IPS-15b (cell line): ENCODE measurements at regions not wholly inside any gene's neighbourhood (a gene's known extent, or its start where the extent isn't known, plus 50 kb on each side); places are given as distances from the start of the nearest gene placed in this dataset.

Experiments
- H3K27me3 ChIP-seq: one replicate; pipeline ENCODE4 v1.6.1; 2013; ENCODE audit warnings: low read length; ENCODE audit not compliant: control insufficient read depth, insufficient read depth
- H3K36me3 ChIP-seq: one replicate; pipeline ENCODE4 v1.6.1; 2013; ENCODE audit warnings: low read length; ENCODE audit not compliant: control insufficient read depth, insufficient read depth
- H3K4me1 ChIP-seq: one replicate; pipeline ENCODE4 v1.6.1; 2013; ENCODE audit warnings: mild to moderate bottlenecking, low read length; ENCODE audit not compliant: control insufficient read depth, insufficient read depth
- H3K4me3 ChIP-seq: one replicate; pipeline ENCODE4 v1.5.1; 2013; ENCODE audit warnings: low read depth, low read length
- H3K9ac ChIP-seq: one replicate; pipeline ENCODE4 v1.6.1; 2013; ENCODE audit warnings: low read depth, mild to moderate bottlenecking, low read length
- H3K9me3 ChIP-seq: one replicate; pipeline ENCODE4 v1.6.1; 2013; ENCODE audit warnings: mild to moderate bottlenecking, low read length; ENCODE audit not compliant: control insufficient read depth, insufficient read depth

- no peaks in the 10 kb centered on the region for H3K9me3 ChIP-seq
- H3K9ac ChIP-seq, result no peak overlapping the region
- no peak overlapping the region for H3K4me3 ChIP-seq
- H3K27me3 ChIP-seq, result no peaks in the 10 kb centered on the region
- peaks cover 3% of the 10 kb centered on the region for H3K4me1 ChIP-seq
- H3K36me3 ChIP-seq, result peaks cover 4% of the 10 kb centered on the region
Observed at GRCh38 chr3:195010551-195011100, 260.3 kb downstream of the XXYLT1 start.

DNA sequence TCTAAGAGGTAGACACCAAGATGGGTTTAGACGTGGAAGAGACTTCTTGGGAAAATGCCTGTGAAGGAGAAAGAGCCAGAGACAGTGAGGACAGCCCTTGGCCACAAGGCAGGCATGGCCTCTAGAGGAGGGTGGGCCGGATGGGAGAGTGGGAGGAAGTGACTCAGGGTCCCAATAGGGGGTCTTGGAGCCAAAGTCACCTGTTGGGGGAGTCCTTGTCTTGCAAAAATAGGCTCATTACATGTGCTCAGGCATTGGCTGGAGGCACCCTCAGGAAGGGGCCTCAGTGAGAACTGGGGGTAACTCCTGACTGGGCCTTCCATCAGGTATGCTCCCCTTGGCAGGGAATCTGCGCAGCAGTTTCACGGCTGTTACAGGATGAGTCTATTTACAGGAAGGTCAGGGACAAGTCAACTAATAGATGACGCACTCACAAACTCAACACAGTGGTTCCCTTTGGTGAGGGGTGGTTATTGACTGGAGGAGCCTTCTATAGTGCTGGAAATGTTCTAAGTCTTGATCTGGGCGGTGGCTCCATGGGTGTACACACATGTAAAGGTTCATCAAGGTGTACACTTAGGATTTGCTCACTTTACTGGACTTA lies 259.6 kb downstream of the XXYLT1 start:
- Histone ChIP-seq H3K27me3 (no peaks in the 10 kb centered on the region), H3K4me3 (no peak overlapping the region), H3K9ac (no peak overlapping the region), H3K4me1 (peaks cover 3% of the 10 kb centered on the region), H3K9me3 (no peaks in the 10 kb centered on the region), H3K36me3 (peaks cover 4% of the 10 kb centered on the region)

DNA sequence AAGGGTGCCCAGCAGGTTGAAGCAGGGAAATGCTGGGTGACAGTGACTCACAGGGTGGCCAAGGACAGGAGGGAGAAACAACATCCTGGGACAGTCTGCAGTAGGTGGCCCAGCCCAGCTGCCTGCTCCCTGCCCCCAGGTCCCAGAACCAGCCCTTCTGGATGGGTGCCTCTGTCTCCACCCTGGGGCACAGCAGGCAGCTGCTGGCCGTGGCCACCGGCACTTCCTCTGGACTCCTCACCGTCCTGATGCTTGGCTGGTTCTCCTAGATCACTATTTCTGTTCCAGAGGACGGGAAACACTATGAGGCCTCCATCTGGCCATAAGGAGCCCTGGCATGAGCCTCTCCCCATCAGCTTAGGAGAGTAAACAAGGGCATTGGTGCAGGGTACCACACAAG lies 258.9 kb downstream of the XXYLT1 start:
- Histone ChIP-seq H3K27me3 (no peaks in the 10 kb centered on the region), H3K36me3 (peaks cover 4% of the 10 kb centered on the region), H3K9ac (no peak overlapping the region), H3K9me3 (no peaks in the 10 kb centered on the region), H3K4me3 (no peak overlapping the region), H3K4me1 (peaks cover 3% of the 10 kb centered on the region)

DNA sequence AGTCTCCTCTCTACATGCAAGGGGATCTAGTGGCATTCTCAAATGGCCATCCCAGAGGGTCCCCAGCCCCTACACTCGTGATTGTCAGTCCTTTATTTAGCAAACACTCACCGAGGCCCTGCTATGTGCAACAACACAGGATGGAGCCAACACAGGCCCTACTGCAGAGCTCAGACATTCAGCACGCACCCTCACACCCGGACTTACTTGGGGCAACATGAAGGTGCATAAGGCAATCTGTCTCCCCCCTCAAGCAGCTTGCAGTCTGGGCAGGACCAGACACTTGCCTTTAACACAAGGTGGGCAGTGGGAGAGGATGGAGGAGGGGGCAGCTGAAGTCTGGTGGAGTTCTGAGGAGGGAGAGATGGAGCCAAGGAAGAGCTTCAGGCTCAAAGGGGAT lies 258.4 kb downstream of the XXYLT1 start:
- H3K27me3 ChIP-seq, result no peaks in the 10 kb centered on the region
- H3K9me3 ChIP-seq, result no peaks in the 10 kb centered on the region
- H3K4me1 ChIP-seq, result peaks cover 3% of the 10 kb centered on the region
- peaks cover 4% of the 10 kb centered on the region for H3K36me3 ChIP-seq
- no peak overlapping the region for H3K9ac ChIP-seq
- no peak overlapping the region for H3K4me3 ChIP-seq

DNA sequence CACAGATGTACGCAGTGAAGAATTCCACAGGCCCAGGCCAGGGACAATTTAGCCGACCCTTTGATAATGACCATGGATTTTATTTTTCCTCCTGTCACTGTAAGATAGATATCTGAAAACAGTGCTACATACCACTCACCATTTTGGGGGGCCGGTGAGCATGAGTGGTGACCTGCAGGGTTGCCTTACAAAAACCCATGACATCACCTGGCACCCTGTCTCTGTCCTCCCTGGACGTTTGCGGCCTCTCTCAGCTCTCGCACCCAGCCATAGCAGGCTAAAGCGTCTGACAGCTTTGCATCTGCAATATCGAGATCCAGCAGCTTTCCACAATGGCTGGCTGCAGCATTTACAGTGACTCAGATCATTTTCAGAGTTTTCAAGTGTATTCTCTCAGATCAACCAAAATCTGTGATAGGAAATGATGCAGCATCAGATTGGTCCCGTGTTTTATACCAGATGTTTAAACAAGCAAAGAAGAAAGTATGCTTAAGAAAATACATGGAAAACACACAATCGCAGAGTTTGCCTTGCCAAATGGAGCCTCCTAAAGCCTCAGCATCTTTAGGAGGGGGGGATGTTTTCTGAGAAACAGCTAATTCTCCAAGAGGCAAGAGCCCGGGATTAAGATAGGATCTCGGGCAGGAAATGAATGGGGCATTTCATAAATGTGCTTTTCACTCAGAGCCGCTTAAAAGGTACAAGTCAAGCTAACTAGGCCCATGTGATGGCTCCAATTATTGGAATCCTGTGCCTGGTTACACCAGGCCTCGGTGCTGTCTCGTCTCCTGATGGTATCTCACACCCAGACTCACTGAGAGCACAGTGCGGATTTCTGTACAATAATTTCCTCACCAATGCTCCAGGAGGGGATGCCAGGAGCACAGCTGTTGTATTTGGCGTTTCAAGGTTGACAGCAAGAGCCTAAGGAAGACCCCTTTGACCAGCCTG lies 257.3 kb downstream of the XXYLT1 start:
- no peaks in the 10 kb centered on the region for H3K9me3 ChIP-seq
- peaks cover 3% of the 10 kb centered on the region for H3K36me3 ChIP-seq
- H3K9ac ChIP-seq, result no peak overlapping the region
- peaks cover 3% of the 10 kb centered on the region for H3K4me1 ChIP-seq
- no peak overlapping the region for H3K4me3 ChIP-seq
- H3K27me3 ChIP-seq, result no peaks in the 10 kb centered on the region

DNA sequence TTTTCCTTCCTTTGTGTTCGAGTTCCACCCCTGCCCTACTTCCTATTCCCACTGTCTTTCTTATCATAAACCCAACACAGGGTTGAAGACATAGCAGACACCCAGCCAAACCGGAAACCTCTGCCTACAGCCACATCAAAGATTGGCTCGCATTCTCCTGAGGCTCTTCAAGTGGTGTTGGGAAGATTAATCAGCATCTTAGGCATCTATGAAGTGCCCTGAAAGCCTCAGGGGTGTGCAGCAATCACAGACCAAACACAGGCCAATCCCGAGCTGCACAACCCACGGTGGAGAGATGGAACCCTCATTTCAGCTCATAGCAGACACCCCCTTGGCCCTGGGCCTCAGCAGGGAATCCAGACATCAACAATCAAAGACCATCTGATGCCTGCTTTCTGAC lies 255.9 kb downstream of the XXYLT1 start:
- Histone ChIP-seq H3K27me3 (no peaks in the 10 kb centered on the region), H3K36me3 (no peaks in the 10 kb centered on the region), H3K9me3 (no peaks in the 10 kb centered on the region), H3K4me1 (peaks cover 3% of the 10 kb centered on the region), H3K9ac (no peak overlapping the region), H3K4me3 (no peak overlapping the region)

GRCh38 chr3:195017151-195017550 lies 253.8 kb downstream of the XXYLT1 start:
- Histone ChIP-seq H3K4me3 (no peak overlapping the region), H3K9ac (no peak overlapping the region), H3K4me1 (no peaks in the 10 kb centered on the region), H3K36me3 (no peaks in the 10 kb centered on the region), H3K9me3 (no peaks in the 10 kb centered on the region), H3K27me3 (no peaks in the 10 kb centered on the region)
